SU-DHL-6 (cell line): ENCODE measurements at regions not wholly inside any gene's neighbourhood (a gene's known extent, or its start where the extent isn't known, plus 50 kb on each side); places are given as distances from the start of the nearest gene placed in this dataset.
A peak's percentile ranks its signal among the peaks of the same experiment; 100 is the strongest.

Experiments
- H2AFZ ChIP-seq: fragments of 200-600 bp; sonication (generic); 2 replicates; pipeline ENCODE4 v1.6.1; 2014; ENCODE audit warnings: low read depth, mild to moderate bottlenecking, moderate library complexity, mixed read lengths, antibody characterized with exemption, low read length; ENCODE audit not compliant: severe bottlenecking
- H3F3A ChIP-seq: fragments of 200-600 bp; shearing (Covaris generic); 2 replicates; pipeline ENCODE4 v1.6.0; 2016; ENCODE audit warnings: antibody characterized with exemption, mild to moderate bottlenecking; ENCODE audit not compliant: insufficient read depth
- H3K27ac ChIP-seq: fragments of 200-600 bp; sonication (generic); 2 replicates; pipeline ENCODE4 v1.5.1; 2016; ENCODE audit warnings: low read depth, mild to moderate bottlenecking, low read length, moderate library complexity, mixed read lengths
- H3K27me3 ChIP-seq: fragments of 200-600 bp; sonication (generic), shearing (Covaris generic); 2 replicates; pipeline ENCODE4 v1.6.0; 2014; ENCODE audit warnings: mild to moderate bottlenecking, low read length
- H3K36me3 ChIP-seq: fragments of 200-600 bp; sonication (generic); 2 replicates; pipeline ENCODE4 v1.6.1; 2014; ENCODE audit warnings: mild to moderate bottlenecking, low read length, mixed read lengths
- H3K4me2 ChIP-seq: fragments of 300-600, 200-600 bp; shearing (Covaris generic), sonication (generic); 2 replicates; pipeline ENCODE4 v1.6.0; 2014; ENCODE audit warnings: low read length, low read depth, mild to moderate bottlenecking; ENCODE audit not compliant: poor library complexity, severe bottlenecking
- H3K4me3 ChIP-seq: fragments of 200-600 bp; sonication (generic); 2 replicates; pipeline ENCODE4 v1.5.1; 2014; ENCODE audit warnings: antibody characterized with exemption, low read length, mild to moderate bottlenecking, mixed read lengths; ENCODE audit not compliant: insufficient read depth, poor library complexity, severe bottlenecking
- H3K79me2 ChIP-seq: fragments of 200-600 bp; sonication (generic); 2 replicates; pipeline ENCODE4 v1.6.1; 2014; ENCODE audit warnings: mild to moderate bottlenecking, low read length, moderate library complexity; ENCODE audit not compliant: insufficient read depth
- H3K9ac ChIP-seq: fragments of 200-600 bp; sonication (generic); 2 replicates; pipeline ENCODE4 v1.7.0; 2014; ENCODE audit warnings: mild to moderate bottlenecking, low read length
- H3K9me2 ChIP-seq: fragments of 200-600 bp; sonication (generic); replicated peaks from 2 replicates; pipeline ENCODE4 v1.6.1; 2014; ENCODE audit warnings: low read length; ENCODE audit not compliant: insufficient read depth
- H3K9me3 ChIP-seq: fragments of 200-600 bp; sonication (generic); 2 replicates; pipeline ENCODE4 v1.6.1; 2014; ENCODE audit warnings: low read length, mixed read lengths; ENCODE audit not compliant: insufficient read depth
- H4K20me1 ChIP-seq: fragments of 200-600 bp; sonication (generic); 2 replicates; pipeline ENCODE4 v1.6.1; 2014; ENCODE audit warnings: low read depth, mild to moderate bottlenecking, antibody characterized with exemption, low read length, moderate library complexity, mixed read lengths
- EZH2phosphoT487 ChIP-seq: fragments of 200-600 bp; sonication (generic), shearing (Covaris generic); conservative IDR thresholded peaks from 2 replicates; pipeline ENCODE4 v1.6.1; 2018; ENCODE audit warnings: mild to moderate bottlenecking, antibody characterized with exemption, low read length, moderate library complexity, mixed read lengths
- TF ChIP-seq, protein P1 (sequence below): fragments of 200-600 bp; sonication (generic); IDR thresholded peaks from one replicate; pipeline ENCODE4 v1.5.1; 2017; ENCODE audit warnings: antibody characterized with exemption, mild to moderate bottlenecking, low read length, moderate library complexity; ENCODE audit not compliant: insufficient read depth, poor library complexity, severe bottlenecking

DNA sequence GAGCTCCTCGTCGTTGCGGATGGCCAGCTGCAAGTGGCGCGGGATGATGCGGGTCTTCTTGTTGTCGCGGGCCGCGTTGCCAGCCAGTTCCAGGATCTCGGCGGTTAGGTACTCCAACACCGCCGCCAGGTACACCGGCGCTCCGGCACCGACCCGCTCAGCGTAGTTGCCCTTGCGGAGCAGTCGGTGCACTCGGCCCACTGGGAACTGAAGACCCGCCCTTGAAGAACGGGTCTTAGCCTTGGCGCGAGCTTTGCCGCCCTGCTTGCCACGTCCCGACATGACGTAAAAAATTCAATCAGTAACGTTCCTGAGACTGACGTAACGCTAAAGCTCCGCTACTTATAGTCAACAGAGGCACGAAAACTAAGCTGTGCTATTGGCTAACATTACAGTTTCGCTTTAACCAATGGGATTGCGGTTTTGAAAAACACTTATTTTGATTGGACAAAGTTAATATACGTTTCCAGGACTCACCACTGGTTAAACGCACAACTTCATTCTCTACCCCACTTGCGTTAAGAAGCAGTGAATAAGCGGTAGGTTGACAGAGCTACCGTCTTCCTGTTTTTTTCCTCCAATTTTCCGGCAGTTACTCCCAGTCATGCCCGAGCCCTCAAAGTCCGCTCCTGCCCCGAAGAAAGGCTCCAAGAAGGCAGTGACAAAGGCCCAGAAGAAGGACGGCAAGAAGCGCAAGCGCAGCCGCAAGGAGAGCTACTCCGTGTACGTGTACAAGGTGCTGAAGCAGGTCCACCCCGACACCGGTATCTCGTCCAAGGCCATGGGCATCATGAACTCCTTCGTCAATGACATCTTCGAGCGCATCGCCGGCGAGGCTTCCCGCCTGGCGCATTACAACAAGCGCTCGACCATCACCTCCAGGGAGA, 73.9 kb downstream of the OR2B2 start:
- H3F3A ChIP-seq = peaks cover 54% of the 10 kb centered on the region
- H3K9ac ChIP-seq = peak overlapping the region; percentile 91
- TF ChIP-seq EZH2phosphoT487 = no peak
- TF ChIP-seq, protein P1, sequence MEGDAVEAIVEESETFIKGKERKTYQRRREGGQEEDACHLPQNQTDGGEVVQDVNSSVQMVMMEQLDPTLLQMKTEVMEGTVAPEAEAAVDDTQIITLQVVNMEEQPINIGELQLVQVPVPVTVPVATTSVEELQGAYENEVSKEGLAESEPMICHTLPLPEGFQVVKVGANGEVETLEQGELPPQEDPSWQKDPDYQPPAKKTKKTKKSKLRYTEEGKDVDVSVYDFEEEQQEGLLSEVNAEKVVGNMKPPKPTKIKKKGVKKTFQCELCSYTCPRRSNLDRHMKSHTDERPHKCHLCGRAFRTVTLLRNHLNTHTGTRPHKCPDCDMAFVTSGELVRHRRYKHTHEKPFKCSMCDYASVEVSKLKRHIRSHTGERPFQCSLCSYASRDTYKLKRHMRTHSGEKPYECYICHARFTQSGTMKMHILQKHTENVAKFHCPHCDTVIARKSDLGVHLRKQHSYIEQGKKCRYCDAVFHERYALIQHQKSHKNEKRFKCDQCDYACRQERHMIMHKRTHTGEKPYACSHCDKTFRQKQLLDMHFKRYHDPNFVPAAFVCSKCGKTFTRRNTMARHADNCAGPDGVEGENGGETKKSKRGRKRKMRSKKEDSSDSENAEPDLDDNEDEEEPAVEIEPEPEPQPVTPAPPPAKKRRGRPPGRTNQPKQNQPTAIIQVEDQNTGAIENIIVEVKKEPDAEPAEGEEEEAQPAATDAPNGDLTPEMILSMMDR = no peak
- peak overlapping the region; percentile 86 for H3K4me2 ChIP-seq
- H2AFZ ChIP-seq = no peak overlapping the region
- no peaks in the 10 kb centered on the region for H3K27me3 ChIP-seq
- peak overlapping the region; percentile 96 for H3K27ac ChIP-seq
- H3K79me2 ChIP-seq = peaks cover 41% of the 10 kb centered on the region
- H4K20me1 ChIP-seq = no peaks in the 10 kb centered on the region
- H3K9me3 ChIP-seq = no peaks in the 10 kb centered on the region
- H3K9me2 ChIP-seq = no peaks in the 10 kb centered on the region
- H3K36me3 ChIP-seq = peaks cover 3% of the 10 kb centered on the region; the same call in 1 of the 2 replicates
- peak overlapping the region; percentile 74 for H3K4me3 ChIP-seq

DNA sequence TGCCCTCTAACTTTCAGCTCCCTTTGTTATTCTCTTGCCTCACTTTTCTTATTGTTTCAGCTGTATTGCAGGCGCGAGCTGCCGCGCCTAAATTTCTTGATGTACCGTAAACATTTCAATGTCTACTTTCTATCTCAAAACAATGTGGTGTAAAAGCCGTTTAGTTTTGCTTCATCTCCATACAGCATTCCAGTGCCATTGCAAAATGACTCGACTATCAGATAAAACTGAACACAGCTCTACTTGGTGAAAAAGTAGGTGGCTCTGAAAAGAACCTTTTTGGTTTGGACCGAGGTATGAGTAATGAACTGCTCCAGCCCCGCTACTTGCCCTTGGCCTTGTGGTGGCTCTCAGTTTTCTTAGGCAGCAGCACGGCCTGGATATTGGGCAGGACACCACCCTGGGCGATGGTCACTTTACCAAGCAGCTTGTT, 74.6 kb downstream of the OR2B2 start:
- Histone ChIP-seq H3K36me3 (peaks cover 6% of the 10 kb centered on the region; the same call in 1 of the 2 replicates), H3K4me3 (peak overlapping the region; percentile 68), H3F3A (peaks cover 54% of the 10 kb centered on the region), H3K9me3 (no peaks in the 10 kb centered on the region), H3K79me2 (peaks cover 41% of the 10 kb centered on the region), H3K4me2 (peak overlapping the region; percentile 86), H3K27ac (peak overlapping the region; percentile 96), H3K9ac (peak overlapping the region; percentile 91), H3K9me2 (no peaks in the 10 kb centered on the region), H3K27me3 (no peaks in the 10 kb centered on the region), H4K20me1 (no peaks in the 10 kb centered on the region), H2AFZ (no peak overlapping the region)
- TF ChIP-seq, protein P1 = no peak
- TF ChIP-seq EZH2phosphoT487 = no peak

DNA sequence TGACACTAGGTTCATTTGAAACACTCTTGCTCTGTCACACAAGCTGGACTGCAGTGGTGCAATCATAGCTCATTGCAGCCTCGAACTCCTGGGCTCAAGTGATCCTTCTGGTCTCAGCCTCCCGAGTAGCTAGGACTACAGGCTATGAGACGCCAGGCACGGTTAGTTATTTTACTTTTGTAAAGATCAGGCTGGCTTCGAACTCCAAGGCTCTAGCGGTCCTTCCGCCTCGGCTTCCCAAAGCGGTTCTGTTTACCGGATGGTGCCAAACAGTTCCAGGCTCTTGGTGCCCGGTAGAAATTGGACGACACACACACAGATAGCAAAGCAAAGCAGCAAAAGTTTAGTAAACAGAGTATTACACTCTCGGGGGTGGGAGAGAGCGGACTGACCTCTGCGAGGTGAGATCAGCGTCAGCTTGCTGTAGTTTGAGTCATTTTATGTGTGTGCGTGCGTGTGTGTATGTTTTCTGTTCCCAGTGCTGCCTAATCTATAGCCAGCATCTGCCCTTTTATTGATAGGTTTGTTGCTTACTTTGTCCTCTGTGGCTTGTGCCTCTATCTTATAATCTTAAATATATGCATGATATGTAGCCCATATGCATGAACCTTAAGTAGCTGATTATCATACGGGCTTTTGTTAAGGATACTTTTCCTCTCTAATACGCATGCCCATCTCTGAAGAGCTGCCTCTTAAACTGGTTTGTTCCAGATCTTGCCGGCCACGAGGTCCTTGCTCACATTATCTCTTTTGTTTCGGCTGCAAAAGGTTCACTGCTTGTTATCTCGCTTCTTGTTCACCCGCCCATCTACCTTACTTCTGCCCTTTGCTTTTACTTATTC, 75.2 kb downstream of the OR2B2 start:
- Histone ChIP-seq H3K79me2 (peaks cover 41% of the 10 kb centered on the region), H3K36me3 (peaks cover 8% of the 10 kb centered on the region; the same call in 1 of the 2 replicates), H3K27me3 (no peaks in the 10 kb centered on the region), H3F3A (peaks cover 54% of the 10 kb centered on the region), H3K9ac (peak overlapping the region; percentile 91), H3K27ac (peak overlapping the region; percentile 96), H3K9me2 (no peaks in the 10 kb centered on the region), H3K9me3 (no peaks in the 10 kb centered on the region), H3K4me2 (peak overlapping the region; percentile 86), H4K20me1 (no peaks in the 10 kb centered on the region), H2AFZ (peak overlapping the region; percentile 0), H3K4me3 (peak overlapping the region; percentile 68)
- TF ChIP-seq, protein P1 = no peak
- no peak for TF ChIP-seq EZH2phosphoT487
